ENCODE measurements at regions not wholly inside any gene's neighbourhood (a gene's known extent, or its start where the extent isn't known, plus 50 kb on each side); places are given as distances from the start of the nearest gene placed in this dataset.

GRCh38 chr11:127143251-127143650, 142.7 kb upstream of the KIRREL3 start:
- no TSS peak for BruUV-seq (replicated peaks)
- Histone ChIP-seq H3K9me1 (replicated peaks; ENCODE audit: control insufficient read depth, extremely low read depth, insufficient read depth, low read length) (no peaks in the 10 kb centered on the region), H3K27ac (ENCODE audit: insufficient read depth, low read depth, low read length) (no peak overlapping the region), H3K27me3 (ENCODE audit: control insufficient read depth in 2 of 2, insufficient read depth in 2 of 2, low read length in 2 of 2) (no peaks in the 10 kb centered on the region), H3K9me3 (replicated peaks; ENCODE audit: control insufficient read depth, insufficient read depth, low read length) (no peaks in the 10 kb centered on the region), H4K20me1 (replicated peaks; ENCODE audit: control insufficient read depth, extremely low read depth, insufficient read depth, low read length) (no peaks in the 10 kb centered on the region), H2AFZ (ENCODE audit: low read depth, low read length) (no peak overlapping the region), H3K4me3 (replicated peaks in 1 of 3; ENCODE audit: insufficient read depth in 1 of 3, low read depth in 1 of 3, low read length in 3 of 3) (no peak overlapping the region), H3K79me2 (ENCODE audit: control insufficient read depth, insufficient read depth, low read length) (no peaks in the 10 kb centered on the region), H3K4me1 (ENCODE audit: control insufficient read depth, extremely low read depth, insufficient read depth, low read length) (no peaks in the 10 kb centered on the region), H3K9ac (replicated peaks; ENCODE audit: extremely low read depth, insufficient read depth, low read length) (no peak overlapping the region), H3K36me3 (ENCODE audit: control insufficient read depth in 2 of 2, extremely low read depth in 1 of 2, insufficient read depth in 2 of 2, low read length in 2 of 2) (no peaks in the 10 kb centered on the region), H3K4me2 (ENCODE audit: insufficient read depth, low read length) (no peak overlapping the region)
- DNase-seq (ENCODE audit: low read depth, low spot score), result no peak
- dilution Hi-C loops (cut with MboI; ENCODE audit: extremely low pct_ligation_motif_present, low sequenced_read_pairs) (no loop called here), intact Hi-C loops (cut with micrococcal nuclease) (no loop called here)
- FAIRE-seq, result no peak
- no peak for TF ChIP-seq CTCF (IDR thresholded peaks at IDR 0.05; ENCODE audit: extremely low read depth in 1 of 2, insufficient read depth in 1 of 2, low read depth in 1 of 2, low read length in 2 of 2)
- no peak for TF ChIP-seq POLR2AphosphoS5 (IDR thresholded peaks at IDR 0.05; ENCODE audit: insufficient read depth, low read depth, low read length)
- TF ChIP-seq MYC (IDR thresholded peaks at IDR 0.05; ENCODE audit: low read depth, low read length), result no peak
- TF ChIP-seq POLR2A (IDR thresholded peaks at IDR 0.05; ENCODE audit: low read depth, low read length), result no peak
- TF ChIP-seq MAX (IDR thresholded peaks at IDR 0.05; ENCODE audit: insufficient read depth, insufficient read length), result no peak
- TF ChIP-seq EZH2 (IDR thresholded peaks at IDR 0.05; ENCODE audit: borderline replicate concordance, low read depth, low read length, severe bottlenecking), result no peak
- ChIA-PET CTCF (no interaction called here), POLR2A (no interaction called here)

GRCh38 chr11:127138613-127139012, 138.0 kb upstream of the KIRREL3 start:
- DNase-seq (ENCODE audit: low read depth, low spot score), result no peak
- CTCF ChIA-PET, result no interaction called here
- no TSS peak for BruUV-seq (replicated peaks)

More at GRCh38 chr11:127138613-127139012, 138.0 kb upstream of the KIRREL3 start:
- Histone ChIP-seq H3K79me2 (ENCODE audit: control insufficient read depth, insufficient read depth, low read length) (no peaks in the 10 kb centered on the region), H3K9ac (replicated peaks; ENCODE audit: extremely low read depth, insufficient read depth, low read length) (no peak overlapping the region), H3K9me1 (replicated peaks; ENCODE audit: control insufficient read depth, extremely low read depth, insufficient read depth, low read length) (no peaks in the 10 kb centered on the region), H3K27me3 (ENCODE audit: control insufficient read depth in 2 of 2, insufficient read depth in 2 of 2, low read length in 2 of 2) (no peaks in the 10 kb centered on the region), H2AFZ (ENCODE audit: low read depth, low read length) (no peak overlapping the region), H3K9me3 (replicated peaks; ENCODE audit: control insufficient read depth, insufficient read depth, low read length) (no peaks in the 10 kb centered on the region), H3K4me1 (ENCODE audit: control insufficient read depth, extremely low read depth, insufficient read depth, low read length) (no peaks in the 10 kb centered on the region), H3K4me2 (ENCODE audit: insufficient read depth, low read length) (no peak overlapping the region), H3K4me3 (replicated peaks in 1 of 3; ENCODE audit: insufficient read depth in 1 of 3, low read depth in 1 of 3, low read length in 3 of 3) (no peak overlapping the region), H4K20me1 (replicated peaks; ENCODE audit: control insufficient read depth, extremely low read depth, insufficient read depth, low read length) (no peaks in the 10 kb centered on the region), H3K27ac (ENCODE audit: insufficient read depth, low read depth, low read length) (no peak overlapping the region), H3K36me3 (ENCODE audit: control insufficient read depth in 2 of 2, extremely low read depth in 1 of 2, insufficient read depth in 2 of 2, low read length in 2 of 2) (no peaks in the 10 kb centered on the region)
- POLR2A ChIA-PET, result no interaction called here
- FAIRE-seq, result no peak
- TF ChIP-seq POLR2A (IDR thresholded peaks at IDR 0.05; ENCODE audit: low read depth, low read length) (no peak), FOS (IDR thresholded peaks at IDR 0.05; ENCODE audit: borderline replicate concordance, insufficient read depth, low read length) (no peak), EZH2 (IDR thresholded peaks at IDR 0.05; ENCODE audit: borderline replicate concordance, low read depth, low read length, severe bottlenecking) (no peak), CTCF (IDR thresholded peaks at IDR 0.05; ENCODE audit: extremely low read depth in 1 of 2, insufficient read depth in 1 of 2, low read depth in 1 of 2, low read length in 2 of 2) (no peak), MYC (IDR thresholded peaks at IDR 0.05; ENCODE audit: low read depth, low read length) (no peak)
- intact Hi-C loops (cut with micrococcal nuclease) (no loop called here), dilution Hi-C loops (cut with MboI; ENCODE audit: extremely low pct_ligation_motif_present, low sequenced_read_pairs) (no loop called here)

All from endothelial cell of umbilical vein (primary cell).